ENCODE measurements at regions not wholly inside any gene's neighbourhood (a gene's known extent, or its start where the extent isn't known, plus 50 kb on each side); places are given as distances from the start of the nearest gene placed in this dataset.

DNA sequence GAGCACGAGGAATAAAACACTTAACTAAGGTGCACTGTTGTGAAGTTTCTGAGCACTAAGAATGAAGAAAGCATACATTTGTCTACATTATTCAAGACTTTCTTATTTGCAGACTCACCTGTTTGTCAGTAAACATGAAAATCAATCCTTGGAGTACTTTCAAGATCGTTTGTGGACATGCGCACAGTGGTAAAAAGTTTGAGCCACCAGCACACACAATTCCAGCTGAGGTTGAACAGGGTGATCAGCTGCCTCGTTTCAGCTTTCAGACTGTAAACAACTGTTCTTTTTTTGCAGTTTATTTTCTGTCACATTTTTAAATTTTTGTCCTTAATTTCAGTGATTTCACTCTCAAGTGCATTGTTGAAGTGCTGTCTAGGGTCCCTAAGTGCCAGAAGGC is 143.8 kb upstream of the VCX2 start:
- DNase-seq (ENCODE audit: low read depth in 4 of 4, low spot score in 3 of 4), result no peak

DNA sequence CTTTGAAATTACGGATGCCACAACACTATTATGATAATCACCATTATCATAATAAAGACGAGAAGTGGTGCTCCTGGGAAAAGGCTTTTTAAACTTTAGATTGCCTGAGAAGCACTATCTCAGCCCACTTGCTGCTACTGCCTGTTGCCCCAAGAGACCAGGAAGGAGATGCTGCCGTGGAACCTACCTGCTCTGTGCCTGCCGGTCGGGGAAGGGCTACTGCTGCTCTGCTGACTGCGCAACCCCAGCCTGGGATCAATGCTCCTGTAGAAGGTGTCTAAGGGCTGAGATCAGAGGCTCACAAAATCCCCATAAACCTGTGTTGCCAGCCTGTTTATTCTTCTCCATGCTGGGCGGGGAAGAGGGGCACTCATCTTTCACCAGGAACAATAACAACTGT is 145.3 kb upstream of the VCX3B start:
- DNase-seq (ENCODE audit: low read depth in 4 of 4, low spot score in 3 of 4), result no peak

DNA sequence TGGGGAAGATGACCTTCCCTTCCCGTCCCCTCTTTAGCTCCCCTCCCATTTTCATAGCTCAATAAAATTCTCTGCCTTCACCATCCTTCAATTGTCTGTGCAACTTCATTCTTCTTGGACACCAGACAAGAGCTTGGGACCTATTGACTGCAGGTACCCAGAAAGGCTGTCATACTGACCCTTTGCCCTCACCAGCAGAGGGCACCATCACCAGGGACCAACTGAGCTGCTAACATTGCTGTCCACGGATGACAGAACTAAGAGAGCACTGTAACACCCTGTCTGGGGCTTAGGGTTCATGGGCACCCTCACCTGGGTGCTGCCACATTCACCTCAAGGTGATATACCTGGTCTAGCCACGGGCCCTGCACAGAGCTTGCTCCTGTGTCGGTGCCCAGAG is 141.3 kb upstream of the VCX3B start:
- no peak for DNase-seq (ENCODE audit: low read depth in 4 of 4, low spot score in 3 of 4)

DNA sequence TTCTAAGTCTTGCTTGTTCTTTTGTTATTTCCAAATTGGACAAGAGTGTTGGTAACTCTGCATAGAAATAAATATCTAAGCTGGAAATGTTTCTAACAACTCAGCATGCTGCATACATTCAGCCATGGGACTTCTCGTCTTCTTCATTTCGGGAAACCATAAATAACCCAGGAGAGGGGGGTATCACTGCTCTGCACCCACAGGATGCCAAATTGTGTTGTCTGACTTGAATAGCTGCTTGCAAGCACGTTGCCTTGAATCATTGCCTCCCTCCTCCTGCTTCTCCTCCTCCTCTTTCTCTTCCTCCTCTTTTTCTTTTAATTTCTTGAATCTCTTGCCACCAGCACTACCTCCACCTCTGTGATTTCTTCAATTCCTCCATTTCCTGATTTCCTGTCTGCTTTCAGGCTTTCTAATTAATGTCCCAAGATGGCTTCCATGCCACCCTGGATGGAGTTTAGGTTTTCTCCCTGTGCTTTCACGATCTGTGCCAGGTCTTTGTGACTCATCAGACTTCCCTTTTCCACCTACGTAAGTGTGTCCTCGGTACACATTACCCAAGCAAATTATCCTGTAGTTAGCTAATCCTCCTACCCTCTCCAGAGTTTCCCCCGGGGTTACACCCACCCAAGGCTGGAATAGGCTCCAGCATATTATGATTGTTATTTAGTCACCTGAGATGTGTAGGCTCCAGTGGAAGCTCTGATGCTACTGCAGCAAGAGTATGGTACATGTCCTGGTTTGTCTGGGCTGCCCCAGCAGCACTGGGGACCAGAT is 122.6 kb upstream of the VCX3B start:
- no peak for DNase-seq (ENCODE audit: low read depth in 4 of 4, low spot score in 3 of 4)

DNA sequence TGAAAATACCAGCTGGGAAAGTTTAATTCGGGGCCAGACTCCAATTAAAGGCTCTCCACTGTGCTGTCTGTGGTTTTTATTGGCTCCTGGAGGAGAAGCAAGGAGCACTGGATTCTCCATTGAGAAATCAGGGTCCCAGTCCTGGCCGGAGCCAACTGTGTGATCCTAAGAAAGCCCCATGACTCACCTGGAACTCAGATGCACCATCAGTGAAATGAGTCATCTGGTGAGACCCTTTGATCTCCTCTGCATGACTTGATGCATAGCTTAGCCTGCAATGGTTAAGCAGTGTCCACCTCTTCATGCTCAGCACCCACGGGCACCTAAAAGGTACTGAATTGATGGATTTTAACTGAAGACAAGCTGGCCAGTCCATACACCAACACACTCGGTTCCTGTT is 119.2 kb upstream of the VCX3B start:
- DNase-seq (ENCODE audit: low read depth in 4 of 4, low spot score in 3 of 4), result no peak

DNA sequence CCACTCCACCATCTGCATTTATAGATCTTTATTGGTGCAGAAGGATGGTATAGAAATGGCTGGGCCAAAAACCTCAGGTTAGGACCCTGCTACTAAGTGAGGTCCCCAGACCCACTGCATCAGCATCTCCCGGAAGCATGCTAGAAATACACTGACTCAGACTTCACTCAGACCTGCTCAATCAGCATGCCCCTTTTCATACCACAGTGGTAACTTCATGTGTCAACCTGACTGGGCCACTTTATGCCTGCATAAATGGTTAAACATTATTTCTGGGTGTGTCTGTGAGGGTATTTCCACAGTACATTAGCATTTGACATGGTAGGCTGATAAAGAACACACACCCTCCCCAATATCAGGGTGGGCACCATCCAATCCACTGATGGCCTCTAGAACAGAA is 118.6 kb upstream of the VCX3B start:
- no peak for DNase-seq (ENCODE audit: low read depth in 4 of 4, low spot score in 3 of 4)

DNA sequence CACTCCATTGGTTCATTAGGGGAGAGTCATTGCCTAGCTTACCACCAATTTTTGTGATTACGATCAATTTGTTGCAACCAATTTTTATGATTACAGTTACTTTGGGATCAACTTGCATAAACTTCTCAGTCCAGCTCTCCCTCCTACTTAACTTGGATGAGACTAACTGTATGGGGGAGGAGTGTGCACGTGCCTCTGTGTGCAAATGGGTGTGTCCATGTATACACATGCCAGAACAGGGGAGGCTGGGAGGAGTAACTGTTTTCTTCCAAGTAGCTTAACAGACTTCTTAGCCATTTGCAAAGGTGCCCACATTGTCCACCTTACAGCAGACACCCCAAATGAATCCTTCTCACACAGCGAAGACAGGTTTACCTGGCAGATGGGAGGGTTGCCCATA is 117.7 kb upstream of the VCX3B start:
- no peak for DNase-seq (ENCODE audit: low read depth in 4 of 4, low spot score in 3 of 4)

DNA sequence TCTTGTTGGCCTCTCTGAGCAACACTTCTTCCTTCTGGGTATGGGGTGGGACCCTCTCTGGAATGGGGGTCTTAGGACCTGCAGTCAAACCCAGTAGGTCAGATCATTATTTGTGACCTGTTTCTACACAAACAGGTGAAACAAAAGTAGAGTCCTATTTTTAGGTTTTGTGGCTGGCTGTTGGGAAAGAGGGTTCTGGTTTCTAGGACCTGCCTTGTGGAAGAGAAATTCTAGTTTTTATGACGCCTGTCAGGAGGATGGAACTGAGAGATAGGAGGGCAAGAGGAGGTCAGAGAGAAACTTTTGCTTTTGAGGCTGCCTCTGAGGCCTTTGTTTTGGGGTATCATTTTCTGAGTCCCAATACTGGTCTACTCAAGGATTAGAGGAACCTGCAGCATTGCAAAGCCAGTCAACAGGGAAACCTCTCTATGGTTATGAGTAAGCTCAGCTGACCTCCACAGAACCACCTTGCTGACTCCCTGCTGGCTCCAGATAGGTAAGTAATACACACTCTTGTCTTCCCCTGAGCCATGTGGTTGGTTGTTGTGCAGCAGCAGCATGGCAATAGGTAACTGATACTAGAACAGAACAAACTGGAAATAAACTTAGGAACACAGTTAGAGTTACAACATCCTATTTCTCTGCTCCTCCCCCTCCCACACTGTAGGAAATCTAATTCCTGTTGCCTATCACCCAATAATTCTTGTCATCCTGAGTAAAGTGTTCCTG is 114.7 kb upstream of the VCX3B start:
- no peak for DNase-seq (ENCODE audit: low read depth in 4 of 4, low spot score in 3 of 4)

DNA sequence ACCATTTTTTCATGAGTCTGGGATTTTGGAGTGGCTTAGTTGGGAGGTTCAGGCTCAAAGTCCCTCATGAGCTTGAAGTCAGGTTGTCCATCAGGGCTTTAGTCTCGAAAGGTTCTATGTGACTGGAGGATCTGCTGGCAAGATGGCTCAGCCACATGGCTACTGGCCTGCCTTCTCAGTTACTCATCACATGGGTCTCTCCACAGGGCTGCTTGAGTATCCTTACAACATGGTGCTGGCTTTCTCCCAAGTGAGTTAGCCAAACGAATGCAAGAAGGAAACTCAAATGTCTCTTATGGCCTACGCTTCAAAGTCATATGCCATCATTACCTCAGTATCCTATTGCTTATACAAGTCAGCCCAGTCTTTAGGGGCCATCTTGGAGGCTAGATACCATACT is 106.3 kb upstream of the VCX3B start:
- no peak for DNase-seq (ENCODE audit: low read depth in 4 of 4, low spot score in 3 of 4)

DNA sequence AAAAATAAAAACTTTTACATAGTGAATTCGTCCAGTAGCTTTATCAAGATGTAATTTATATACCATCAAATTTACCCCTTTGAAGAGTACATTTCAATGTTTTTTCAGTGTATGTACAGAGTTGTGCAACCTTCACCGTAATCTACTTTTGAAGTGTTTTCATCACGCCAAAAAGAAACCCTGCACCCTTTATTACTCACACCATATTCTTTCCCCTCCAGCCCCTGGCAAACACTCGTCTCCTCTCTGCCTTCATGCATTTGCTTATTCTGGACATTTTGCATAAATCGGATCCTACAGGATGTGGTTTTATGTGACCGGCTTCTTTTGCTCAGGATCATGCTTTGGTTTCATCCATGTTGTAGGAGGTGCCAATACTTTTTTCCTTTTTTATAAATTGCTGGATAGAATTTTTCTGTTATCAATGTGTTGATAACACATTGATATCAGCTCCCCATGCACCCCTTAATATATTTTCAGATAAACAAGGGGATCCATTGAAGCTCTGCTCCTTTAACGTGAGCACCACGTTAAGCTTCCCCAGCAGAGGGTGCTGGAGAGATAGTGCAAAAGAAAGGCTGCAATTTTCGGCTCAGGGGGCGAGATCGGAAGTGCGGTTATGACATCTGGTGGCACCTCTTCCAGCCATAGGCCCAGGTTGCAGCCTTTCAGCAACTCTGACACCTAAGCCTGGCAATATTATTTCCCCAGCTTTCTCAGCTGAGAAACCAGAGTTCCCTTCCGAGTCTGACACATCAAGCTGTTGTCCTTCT is 100.1 kb upstream of the VCX3B start:
- no peak for DNase-seq (ENCODE audit: low read depth in 4 of 4, low spot score in 3 of 4)

DNA sequence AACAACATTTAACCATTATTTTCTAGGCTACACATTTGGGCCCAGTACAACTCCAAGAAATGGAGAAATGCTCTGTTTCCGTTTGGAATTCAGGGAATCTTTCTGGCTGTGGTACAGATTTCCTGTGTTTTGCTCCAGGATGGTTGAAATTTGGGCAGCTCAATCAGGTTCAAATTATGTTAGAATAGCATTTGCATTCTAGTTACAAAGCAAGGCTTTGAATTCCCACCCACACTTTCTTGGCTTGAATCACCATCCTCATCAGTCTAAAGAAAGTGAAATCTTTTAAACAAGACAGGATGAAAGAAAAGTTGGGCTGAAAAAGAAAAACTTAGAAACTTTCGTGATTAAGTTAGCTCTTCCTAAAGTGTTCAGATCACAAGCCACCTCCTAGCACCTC is 98.1 kb upstream of the VCX3B start:
- no peak for DNase-seq (ENCODE audit: low read depth in 4 of 4, low spot score in 3 of 4)

DNA sequence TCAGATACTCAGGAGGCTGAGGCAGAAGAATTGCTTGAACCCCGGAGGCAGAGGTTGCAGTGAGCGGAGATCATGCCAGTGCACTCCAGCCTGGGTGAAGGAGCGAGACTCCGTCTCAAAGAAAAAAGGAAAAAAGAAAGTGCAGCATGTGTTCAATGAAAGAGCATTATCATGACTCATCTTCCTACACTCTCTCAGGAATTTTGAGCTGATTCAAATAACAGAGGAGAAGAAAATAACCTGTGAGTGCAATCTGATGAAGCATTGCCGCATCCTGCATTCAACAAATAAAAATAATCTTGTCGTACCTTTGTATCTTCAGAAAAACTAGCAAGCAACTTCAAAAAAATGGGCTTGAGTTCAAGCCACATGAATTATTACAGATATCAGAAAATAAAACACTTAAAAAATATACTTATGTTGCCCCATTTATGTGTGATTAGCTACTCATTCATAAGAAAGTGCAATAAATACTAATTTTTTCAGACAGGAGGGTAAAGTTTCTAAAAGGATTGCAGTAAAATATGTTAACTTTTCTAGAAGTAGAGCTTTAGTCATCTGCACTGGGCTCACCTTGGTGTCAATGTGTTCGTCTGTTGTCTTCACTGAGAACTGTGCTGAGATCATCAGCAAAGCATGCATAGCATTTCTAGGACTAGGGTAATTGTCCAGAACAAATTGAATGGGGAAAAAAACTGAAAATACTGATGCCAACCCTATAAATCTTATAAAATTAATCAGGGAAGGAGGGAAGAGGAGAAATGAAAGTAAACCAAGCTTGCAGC is 90.4 kb upstream of the VCX3B start:
- no peak for DNase-seq (ENCODE audit: low read depth in 4 of 4, low spot score in 3 of 4)

DNA sequence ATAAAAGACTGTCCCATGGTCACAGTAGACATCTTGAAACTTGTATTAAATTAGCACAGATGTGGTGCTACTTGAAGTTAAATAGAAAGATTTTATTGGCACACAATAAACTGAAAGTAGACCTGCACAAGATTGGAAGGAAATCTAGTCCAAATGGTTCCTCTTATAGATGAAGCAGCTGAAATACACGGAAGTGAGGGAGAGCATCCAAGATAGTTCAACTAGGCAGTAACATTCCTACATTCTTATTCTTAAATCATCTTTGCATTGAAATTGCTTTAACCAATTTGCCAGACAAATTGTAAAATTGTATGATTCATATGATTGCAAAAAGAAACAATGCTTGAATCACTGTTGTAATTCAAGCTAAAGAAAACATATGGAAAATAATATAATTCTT is 87.6 kb upstream of the VCX3B start:
- no peak for DNase-seq (ENCODE audit: low read depth in 4 of 4, low spot score in 3 of 4)

DNA sequence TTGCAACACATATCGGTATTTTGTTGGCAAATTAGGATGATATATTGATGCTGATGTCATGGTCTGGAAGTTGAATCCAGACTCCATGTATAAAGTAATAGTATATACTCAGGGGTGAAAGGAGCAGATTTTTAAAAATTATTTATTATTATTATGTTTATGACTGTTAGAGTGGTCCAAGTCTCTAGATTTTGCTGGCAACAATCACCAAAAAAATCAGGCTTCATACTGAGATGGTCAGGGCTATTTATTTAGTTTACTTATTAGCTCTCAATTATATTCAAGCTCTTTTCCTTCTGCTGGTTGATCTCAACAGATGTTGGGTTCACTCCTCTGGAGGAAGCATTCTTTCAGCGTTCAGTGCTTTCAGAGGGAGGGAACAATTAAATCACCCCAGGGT is 73.9 kb upstream of the VCX3B start:
- no peak for DNase-seq (ENCODE audit: low read depth in 4 of 4, low spot score in 3 of 4)

DNA sequence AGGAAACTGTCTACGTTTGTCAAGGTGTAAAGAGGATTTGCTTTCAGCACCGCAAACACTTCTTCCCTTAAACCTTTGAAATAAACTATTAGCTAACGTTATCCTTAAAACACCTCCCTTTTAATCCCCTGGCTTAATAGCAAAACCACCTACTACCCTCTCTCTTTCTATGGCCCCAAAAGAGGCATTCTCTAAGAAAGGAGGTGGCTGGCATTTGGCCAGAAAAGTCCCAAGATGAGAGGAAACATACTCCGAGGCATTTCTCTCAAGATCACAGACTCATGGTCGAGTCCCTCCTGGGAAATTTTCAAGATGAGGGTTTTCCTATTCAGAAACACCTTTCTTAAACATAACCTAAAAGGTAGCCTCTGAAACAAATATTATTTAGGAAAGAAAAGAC is 60.6 kb upstream of the VCX3B start:
- no peak for DNase-seq (ENCODE audit: low read depth in 4 of 4, low spot score in 3 of 4)

DNA sequence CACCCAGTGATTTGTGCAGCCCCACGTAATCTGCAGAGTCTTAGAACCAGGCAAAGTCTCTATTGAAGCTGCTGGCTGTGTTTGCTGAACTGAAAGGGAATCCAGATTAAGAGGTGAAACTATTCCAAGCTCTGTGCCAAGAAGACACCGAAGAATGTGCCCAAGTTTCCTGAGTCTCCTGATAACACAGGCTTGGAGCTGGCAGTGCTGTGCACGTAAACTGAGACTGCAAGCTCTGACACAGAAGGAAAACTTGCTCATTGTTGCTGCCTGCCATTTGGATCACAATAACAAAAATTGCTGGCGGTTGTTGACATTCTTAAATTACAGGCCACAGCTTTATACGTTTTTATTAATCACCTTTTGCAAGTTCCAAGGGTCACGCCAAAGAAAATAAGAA is 60.2 kb upstream of the VCX3B start:
- DNase-seq (ENCODE audit: low read depth in 4 of 4, low spot score in 3 of 4), result no peak

DNA sequence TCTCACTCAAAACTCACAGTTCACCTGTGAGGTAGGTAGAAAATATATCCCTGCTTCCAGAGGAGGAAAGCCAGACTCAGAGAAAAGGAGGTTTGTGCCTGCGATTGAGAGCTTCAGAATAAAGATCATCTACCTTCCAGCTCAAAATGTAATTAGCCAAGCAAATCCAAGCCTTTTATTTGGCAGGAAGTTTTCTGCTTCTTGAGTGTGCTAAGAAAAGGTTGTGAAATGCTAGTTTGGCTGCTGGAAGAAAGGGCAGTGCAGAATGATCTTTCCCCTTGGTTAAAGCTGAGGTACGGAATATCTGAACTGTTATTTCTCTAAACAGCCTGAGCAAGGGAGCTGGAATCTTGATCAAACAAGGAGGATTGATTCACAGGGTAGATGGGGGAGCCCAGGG is 59.7 kb upstream of the VCX3B start:
- no peak for DNase-seq (ENCODE audit: low read depth in 4 of 4, low spot score in 3 of 4)

DNA sequence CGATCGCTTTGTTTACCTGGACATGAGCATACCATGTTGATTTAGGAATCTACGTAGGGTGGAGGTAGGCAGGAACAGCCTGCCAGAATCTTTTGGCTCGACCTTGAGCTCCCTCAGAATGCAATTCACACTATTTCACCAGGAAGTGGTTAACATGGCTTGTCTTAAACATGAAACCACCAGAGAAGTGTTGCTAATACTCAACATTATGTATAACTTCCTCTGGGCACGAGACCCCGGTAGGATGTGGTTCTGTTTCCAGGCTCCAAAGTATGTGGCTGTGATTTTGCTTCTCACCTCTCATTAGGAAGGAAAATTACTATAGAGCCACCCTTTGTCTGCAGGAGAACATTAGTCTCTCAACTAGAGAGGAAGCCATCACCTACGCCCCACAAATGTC is 59.0 kb upstream of the VCX3B start:
- no peak for DNase-seq (ENCODE audit: low read depth in 4 of 4, low spot score in 3 of 4)

DNA sequence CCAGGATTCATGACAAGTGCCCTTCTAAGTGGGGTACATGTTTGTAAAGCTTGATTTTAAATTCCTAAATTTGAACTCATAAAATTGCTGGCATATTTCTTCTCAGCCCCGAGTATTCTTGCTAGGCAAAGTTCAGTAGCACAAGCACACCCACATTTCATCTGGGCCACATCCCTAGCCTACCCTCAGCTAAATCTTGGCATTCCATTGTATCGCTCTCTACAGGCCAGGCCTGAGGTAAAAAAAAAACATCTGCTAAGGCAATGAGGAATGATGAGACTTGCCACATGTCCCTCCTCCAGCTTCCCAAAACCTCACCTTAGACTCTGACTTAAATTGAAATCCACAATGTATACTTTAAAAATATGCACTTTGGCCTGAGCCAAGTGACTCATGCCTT is 51.4 kb upstream of the VCX3B start:
- no peak for DNase-seq (ENCODE audit: low read depth in 4 of 4, low spot score in 3 of 4)
